Keratinocyte (primary cell): ENCODE measurements at regions not wholly inside any gene's neighbourhood (a gene's known extent, or its start where the extent isn't known, plus 50 kb on each side); places are given as distances from the start of the nearest gene placed in this dataset.

ENCODE experiments used
- CTCF ChIP-seq, 3 experiments: IDR thresholded peaks in 1 of 3; conservative IDR thresholded peaks in 1 of 3; optimal IDR thresholded peaks in 1 of 3; 2 replicates in 2 of 3; 3 replicates in 1 of 3; pipeline versions ENCODE3 to v1.5.1; 2011; ENCODE audit warnings: low read length in 3 of 3, mild to moderate bottlenecking in 3 of 3, moderate library complexity in 2 of 3, control low read depth in 1 of 3, inconsistent platforms in 1 of 3; ENCODE audit not compliant: insufficient read depth in 2 of 3; ENCODE audit errors: extremely low read depth in 1 of 3
- EZH2 ChIP-seq: IDR thresholded peaks from one replicate; pipeline ENCODE4 v1.6.1; 2012; ENCODE audit warnings: inconsistent platforms, mild to moderate bottlenecking, low read length, moderate library complexity

DNA sequence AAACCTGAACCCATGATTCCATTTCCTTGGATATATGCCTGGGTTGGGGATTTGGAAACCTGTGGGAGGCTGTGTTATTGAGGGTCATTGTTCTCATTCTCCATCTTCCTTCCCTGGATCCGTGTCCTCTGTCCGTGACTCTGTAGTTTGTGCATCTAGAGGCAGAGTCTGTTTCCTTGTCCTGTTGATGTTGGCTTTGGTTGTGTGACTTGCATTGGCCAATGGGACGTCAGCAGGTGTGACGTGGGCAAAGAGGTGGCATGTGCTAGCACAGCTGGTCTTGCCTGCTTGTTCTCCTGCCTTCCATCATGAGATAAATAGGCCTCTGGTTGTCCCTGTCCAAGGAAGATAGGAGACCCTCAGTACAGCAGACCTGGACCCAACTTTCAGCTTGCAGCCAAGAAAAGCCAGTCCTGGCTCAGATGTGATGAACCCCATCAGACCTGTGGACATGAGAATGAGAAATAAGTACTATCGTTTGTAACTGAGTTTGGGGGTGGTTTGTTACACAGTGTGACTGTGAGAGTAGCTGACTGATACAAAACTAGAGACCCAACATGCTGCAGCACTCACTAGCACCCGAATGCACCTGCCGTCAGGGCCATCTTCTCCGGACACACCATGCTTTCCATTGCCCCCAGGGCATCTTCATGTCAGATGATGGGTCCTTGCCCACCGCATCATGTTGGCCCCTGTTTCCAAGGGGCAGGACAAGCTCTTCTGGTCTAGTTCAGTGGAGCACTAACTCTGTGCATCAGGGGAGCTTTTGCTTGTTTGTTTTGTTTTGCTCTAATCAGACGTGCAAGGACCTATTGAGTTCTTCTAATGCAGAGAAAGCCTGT, 195.3 kb upstream of the SULF2 start:
- TF ChIP-seq CTCF (optimal IDR thresholded peaks at IDR 0.05 in 1 of 3, IDR thresholded peaks at IDR 0.05 in 1 of 3, conservative IDR thresholded peaks at IDR 0.05 in 1 of 3; ENCODE audit: extremely low read depth in 1 of 3, insufficient read depth in 2 of 3, low read length in 3 of 3) (no peak), EZH2 (no peak)
